ENCODE measurements at regions not wholly inside any gene's neighbourhood (a gene's known extent, or its start where the extent isn't known, plus 50 kb on each side); places are given as distances from the start of the nearest gene placed in this dataset.

DNA sequence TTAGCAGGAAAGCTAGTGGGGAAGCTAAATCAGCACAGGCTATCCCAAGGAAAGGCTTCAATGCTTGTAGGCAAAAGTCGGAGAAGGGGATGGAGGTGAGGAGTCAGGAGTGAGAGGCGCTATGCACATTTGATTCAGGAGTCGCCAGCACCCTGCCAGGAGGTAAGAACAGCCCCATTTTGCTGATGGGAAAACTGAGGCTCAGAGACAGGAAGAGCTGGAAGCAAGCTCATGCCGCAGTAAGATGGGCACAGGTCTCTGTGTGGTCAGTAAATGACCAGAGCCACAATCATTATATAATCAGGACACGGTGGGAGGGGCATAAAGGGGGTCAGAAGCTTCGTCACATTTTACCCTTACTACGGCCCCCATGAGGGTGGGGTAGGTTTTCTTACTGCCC, 504.4 kb downstream of the MN1 start:
- Histone ChIP-seq H2BK5ac (ENCODE audit: low read depth, low read length) (no peak overlapping the region), H3K23ac (ENCODE audit: insufficient read length) (no peak overlapping the region), H3K4me3 (ENCODE audit: extremely low read depth in 1 of 4, insufficient read depth in 2 of 4, low read depth in 3 of 4, low read length in 4 of 4) (no peak overlapping the region), H3K56ac (replicated peaks; ENCODE audit: insufficient read length, low read depth, low read length) (no peak overlapping the region), H3K27ac (ENCODE audit: low read depth, low read length) (no peak overlapping the region), H2AFZ (ENCODE audit: low read length) (no peak overlapping the region), H2BK12ac (ENCODE audit: low read depth, low read length) (no peak overlapping the region), H4K20me1 (replicated peaks in 1 of 2; ENCODE audit: control insufficient read depth in 1 of 2, insufficient read depth in 2 of 2, low read length in 2 of 2) (no peaks in the 10 kb centered on the region), H3K79me1 (ENCODE audit: low read depth, low read length) (no peaks in the 10 kb centered on the region), H4K5ac (ENCODE audit: insufficient read length, low read depth, low read length) (no peak overlapping the region), H2AK5ac (ENCODE audit: low read depth, low read length) (no peak overlapping the region), H3K9ac (replicated peaks in 1 of 4; ENCODE audit: extremely low read depth in 1 of 4, low read depth in 3 of 4, low read length in 3 of 4) (no peak overlapping the region), H3K4ac (replicated peaks; ENCODE audit: insufficient read length, low read depth, low read length) (no peak overlapping the region), H3K18ac (ENCODE audit: extremely low read depth, low read length) (no peak overlapping the region), H3K79me2 (ENCODE audit: control insufficient read depth in 1 of 2, insufficient read depth in 2 of 2, low read length in 2 of 2) (no peaks in the 10 kb centered on the region), H3K36me3 (ENCODE audit: control insufficient read depth in 2 of 4, insufficient read depth in 4 of 4, low read length in 3 of 4) (no peaks in the 10 kb centered on the region), H3K23me2 (ENCODE audit: low read depth, low read length) (peaks cover 8% of the 10 kb centered on the region; the same call in 1 of the 2 replicates), H2BK15ac (ENCODE audit: low read length) (no peak overlapping the region), H3K4me1 (replicated peaks in 1 of 4; ENCODE audit: control insufficient read depth in 3 of 4, insufficient read depth in 4 of 4, low read length in 3 of 4) (peaks cover 0 to 15% (median 9%) of the 10 kb centered on the region in 4 experiments), H3K14ac (ENCODE audit: insufficient read length) (no peak overlapping the region), H3K9me3 (ENCODE audit: insufficient read depth in 2 of 2, low read depth in 1 of 2, low read length in 1 of 2) (no peaks in the 10 kb centered on the region), H3K4me2 (ENCODE audit: insufficient read depth in 1 of 2, low read depth in 2 of 2, low read length in 2 of 2) (no peak overlapping the region), H4K91ac (replicated peaks; ENCODE audit: insufficient read length, low read length) (no peak overlapping the region), H2BK120ac (replicated peaks; ENCODE audit: low read depth, low read length) (no peak overlapping the region), H2BK20ac (ENCODE audit: low read length) (no peak overlapping the region), H4K8ac (ENCODE audit: extremely low read depth, insufficient read depth, low read length) (no peak overlapping the region; the same call in 1 of the 2 replicates), H3K27me3 (replicated peaks in 1 of 4; ENCODE audit: control insufficient read depth in 3 of 4, extremely low read depth in 1 of 4, insufficient read depth in 3 of 4, low read length in 3 of 4) (no peaks in the 10 kb centered on the region)
- CTCF ChIA-PET (ENCODE audit: partially characterized antibody): no interaction called here
- DNase-seq (ENCODE audit: low read depth in 1 of 2, low spot score in 2 of 2): no peak
- WGBS, 2 experiments (ENCODE audit: extremely low coverage in 1 of 2, insufficient coverage in 1 of 2, insufficient read length in 1 of 2, insufficient replicate concordance in 2 of 2, low coverage in 1 of 2, low lambda C conversion rate in 2 of 2, missing lambda C conversion rate in 1 of 2): 89% methylated on average over 7 of the region's 7 CpGs; no CpG with 5 or more reads in 1 of the 2 experiments
- no peak for FAIRE-seq
- POLR2A ChIA-PET (ENCODE audit: partially characterized antibody): no interaction called here
- TF ChIP-seq HDAC2 (IDR thresholded peaks at IDR 0.05; ENCODE audit: borderline replicate concordance in 1 of 2, low read depth in 2 of 2, low read length in 2 of 2): peak in 1 of 2 experiments; percentile 80; a peak in 1 of 4 replicates
- TF ChIP-seq TBP (IDR thresholded peaks at IDR 0.05; ENCODE audit: low read depth, low read length): no peak
- TF ChIP-seq KDM1A (IDR thresholded peaks at IDR 0.05; ENCODE audit: borderline replicate concordance, low read length): peak; percentile 90; the same call in 1 of the 2 replicates

Data from H1 (cell line).